ENCODE measurements at regions not wholly inside any gene's neighbourhood (a gene's known extent, or its start where the extent isn't known, plus 50 kb on each side); places are given as distances from the start of the nearest gene placed in this dataset.

- ChIA-PET CTCF (no interaction called here), POLR2A (no interaction called here)
- no peak for DNase-seq (ENCODE audit: low read depth in 1 of 2, low spot score in 1 of 2)
- Histone ChIP-seq H3K27ac (no peak overlapping the region), H3K4me1 (no peaks in the 10 kb centered on the region), H3K4me3 (no peak overlapping the region), H3K9me3 (no peaks in the 10 kb centered on the region), H3K4me2 (no peak overlapping the region)
- FAIRE-seq, result no peak
- ATAC-seq, result no peak
- WGBS (ENCODE audit: missing lambda C conversion rate), result 68% methylated on average over 3 of the region's 3 CpGs
- TF ChIP-seq RNF2 (IDR thresholded peaks at IDR 0.05; ENCODE audit: borderline replicate concordance, low read depth) (no peak), ZSCAN20 (CRISPR knock-in tag; IDR thresholded peaks at IDR 0.05) (no peak), PBX3 (IDR thresholded peaks at IDR 0.05) (no peak), RFX5 (IDR thresholded peaks at IDR 0.05) (no peak), CBX8 (IDR thresholded peaks at IDR 0.05) (no peak), SREBF2 (IDR thresholded peaks at IDR 0.05) (no peak), GATA3 (IDR thresholded peaks at IDR 0.05; ENCODE audit: borderline replicate concordance) (no peak), HOXA7 (CRISPR knock-in tag; IDR thresholded peaks at IDR 0.05) (no peak), POLR2A (IDR thresholded peaks at IDR 0.05; ENCODE audit: low read length) (no peak)
- TF ChIP-seq, protein P1, sequence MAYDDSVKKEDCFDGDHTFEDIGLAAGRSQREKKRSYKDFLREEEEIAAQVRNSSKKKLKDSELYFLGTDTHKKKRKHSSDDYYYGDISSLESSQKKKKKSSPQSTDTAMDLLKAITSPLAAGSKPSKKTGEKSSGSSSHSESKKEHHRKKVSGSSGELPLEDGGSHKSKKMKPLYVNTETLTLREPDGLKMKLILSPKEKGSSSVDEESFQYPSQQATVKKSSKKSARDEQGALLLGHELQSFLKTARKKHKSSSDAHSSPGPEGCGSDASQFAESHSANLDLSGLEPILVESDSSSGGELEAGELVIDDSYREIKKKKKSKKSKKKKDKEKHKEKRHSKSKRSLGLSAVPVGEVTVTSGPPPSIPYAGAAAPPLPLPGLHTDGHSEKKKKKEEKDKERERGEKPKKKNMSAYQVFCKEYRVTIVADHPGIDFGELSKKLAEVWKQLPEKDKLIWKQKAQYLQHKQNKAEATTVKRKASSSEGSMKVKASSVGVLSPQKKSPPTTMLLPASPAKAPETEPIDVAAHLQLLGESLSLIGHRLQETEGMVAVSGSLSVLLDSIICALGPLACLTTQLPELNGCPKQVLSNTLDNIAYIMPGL (CRISPR knock-in tag; IDR thresholded peaks at IDR 0.05; ENCODE audit: borderline replicate concordance), result no peak
Observed at GRCh38 chr13:68719815-68720214, 1387.8 kb upstream of the ATXN8OS start.

GRCh38 chr13:68715651-68716050, 1392.0 kb upstream of the ATXN8OS start:
- Histone ChIP-seq H3K27ac (no peak overlapping the region), H3K9me3 (no peaks in the 10 kb centered on the region), H3K4me1 (no peaks in the 10 kb centered on the region), H3K4me2 (no peak overlapping the region), H3K4me3 (no peak overlapping the region)
- DNase-seq (ENCODE audit: low read depth in 1 of 2, low spot score in 1 of 2), result no peak
- 31% methylated on average over 2 of the region's 2 CpGs for WGBS (ENCODE audit: missing lambda C conversion rate)
- ChIA-PET CTCF (no interaction called here), POLR2A (no interaction called here)
- FAIRE-seq, result no peak
- no peak for TF ChIP-seq FOSB (CRISPR knock-in tag; IDR thresholded peaks at IDR 0.05)
- TF ChIP-seq CTCF (IDR thresholded peaks at IDR 0.05), result no peak
- no peak for TF ChIP-seq FOSL2 (IDR thresholded peaks at IDR 0.05)
- no peak for TF ChIP-seq FOSL2 (CRISPR knock-in tag; IDR thresholded peaks at IDR 0.05)
- no peak for TF ChIP-seq EHF (CRISPR knock-in tag; IDR thresholded peaks at IDR 0.05)
- TF ChIP-seq KDM5A (IDR thresholded peaks at IDR 0.05), result no peak
- ATAC-seq, result no peak

GRCh38 chr13:68714292-68714691, 1393.3 kb upstream of the ATXN8OS start:
- CTCF ChIA-PET, result no interaction called here
- DNase-seq (ENCODE audit: low read depth in 1 of 2, low spot score in 1 of 2), result no peak
- H3K9me3 ChIP-seq, result no peaks in the 10 kb centered on the region
- ATAC-seq, result no peak
- TF ChIP-seq, protein P2, sequence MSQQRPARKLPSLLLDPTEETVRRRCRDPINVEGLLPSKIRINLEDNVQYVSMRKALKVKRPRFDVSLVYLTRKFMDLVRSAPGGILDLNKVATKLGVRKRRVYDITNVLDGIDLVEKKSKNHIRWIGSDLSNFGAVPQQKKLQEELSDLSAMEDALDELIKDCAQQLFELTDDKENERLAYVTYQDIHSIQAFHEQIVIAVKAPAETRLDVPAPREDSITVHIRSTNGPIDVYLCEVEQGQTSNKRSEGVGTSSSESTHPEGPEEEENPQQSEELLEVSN (IDR thresholded peaks at IDR 0.05; ENCODE audit: borderline replicate concordance, low read depth), result no peak
- no peak for TF ChIP-seq POLR2A (IDR thresholded peaks at IDR 0.05; ENCODE audit: low read length)
- TF ChIP-seq HEYL (CRISPR knock-in tag; IDR thresholded peaks at IDR 0.05), result no peak
- no peak for TF ChIP-seq BHLHE40 (IDR thresholded peaks at IDR 0.05; ENCODE audit: low read depth, low read length)
- TF ChIP-seq HDAC2 (IDR thresholded peaks at IDR 0.05), result no peak
- TF ChIP-seq CTCF (IDR thresholded peaks at IDR 0.05), result no peak
- TF ChIP-seq RAD21 (conservative IDR thresholded peaks at IDR 0.05 in 1 of 2, IDR thresholded peaks at IDR 0.05 in 1 of 2), result no peak
- no peak for TF ChIP-seq PHF8 (IDR thresholded peaks at IDR 0.05; ENCODE audit: borderline replicate concordance, low read depth)
- TF ChIP-seq RNF2 (IDR thresholded peaks at IDR 0.05; ENCODE audit: borderline replicate concordance, low read depth), result no peak
- TF ChIP-seq EHMT2 (IDR thresholded peaks at IDR 0.05; ENCODE audit: low read depth), result no peak
- TF ChIP-seq MAZ (IDR thresholded peaks at IDR 0.05; ENCODE audit: borderline replicate concordance, low read depth, low read length), result no peak
- TF ChIP-seq NFE2L2 (conservative IDR thresholded peaks at IDR 0.05; ENCODE audit: low read length), result no peak
- no peak for TF ChIP-seq FOSL2 (IDR thresholded peaks at IDR 0.05)
- TF ChIP-seq FOSL2 (CRISPR knock-in tag; IDR thresholded peaks at IDR 0.05), result no peak
- WGBS (ENCODE audit: missing lambda C conversion rate), result 17% methylated on average over 2 of the region's 2 CpGs
- POLR2A ChIA-PET, result no interaction called here
- no peak for FAIRE-seq
- H3K27ac ChIP-seq, result no peak overlapping the region
- no peak overlapping the region for H3K4me2 ChIP-seq
- H3K4me1 ChIP-seq, result no peaks in the 10 kb centered on the region
- H3K4me3 ChIP-seq, result no peak overlapping the region
